Adrenal gland (tissue), 9 donors: ENCODE measurements at regions not wholly inside any gene's neighbourhood (a gene's known extent, or its start where the extent isn't known, plus 50 kb on each side); places are given as distances from the start of the nearest gene placed in this dataset.

ENCODE experiments used
- DNase-seq, 7 donors: peaks; one replicate each; pipeline ENCODE4 v3.0.0-alpha.2; 2019 to 2020
- H3K27ac ChIP-seq, 5 donors: fragments of 200-600 bp; sonication (generic) in 4 of 5; 1 replicate in 3 of 5; 2 replicates in 2 of 5; pipeline versions ENCODE4 v1.5.1 to v1.8.0; 2016 to 2020; ENCODE audit warnings: mild to moderate bottlenecking in 1 of 5
- H3K27me3 ChIP-seq: fragments of 200-600 bp; 2 replicates; pipeline ENCODE4 v1.8.0; 2021
- H3K36me3 ChIP-seq, 2 donors: fragments of 200-600 bp; replicated peaks in 1 of 2; 1 replicate in 1 of 2; 2 replicates in 1 of 2; pipeline versions ENCODE4 v1.5.1 to v1.8.0; 2018 to 2022
- H3K4me1 ChIP-seq, 2 donors: fragments of 200-600 bp; replicated peaks in 1 of 2; 1 replicate in 1 of 2; 2 replicates in 1 of 2; pipeline versions ENCODE4 v1.5.1 to v1.8.0; 2018 to 2021
- H3K4me3 ChIP-seq, 4 donors: fragments of 200-600 bp; sonication (generic) in 3 of 4; one replicate each; pipeline ENCODE4 v1.5.1; 2016 to 2018
- H3K9me3 ChIP-seq, 3 donors: fragments of 200-600 bp; sonication (generic) in 1 of 3; replicated peaks in 1 of 3; 1 replicate in 2 of 3; 2 replicates in 1 of 3; pipeline versions ENCODE4 v1.5.1 to v1.8.0; 2016 to 2021
- CTCF ChIP-seq, 6 experiments: fragments of 450-650 bp in 4 of 6; fragments of 200-600 bp in 2 of 6; sonication (generic) in 1 of 6; IDR thresholded peaks; 1 replicate in 5 of 6; 2 replicates in 1 of 6; pipeline versions ENCODE4 v1.5.1 to v1.8.0; 2016 to 2021; ENCODE audit warnings: antibody characterized with exemption in 6 of 6, mild to moderate bottlenecking in 2 of 6, moderate library complexity in 1 of 6
- POLR2A ChIP-seq, 2 donors: fragments of 450-650 bp; IDR thresholded peaks; one replicate each; pipeline ENCODE4 v1.6.1; 2017; ENCODE audit warnings: antibody characterized with exemption in 2 of 2, mild to moderate bottlenecking in 2 of 2, moderate library complexity in 1 of 2
- WGBS, 4 donors: extraction: QIAGEN DNeasy Blood & Tissue Kit in 2 of 4; methylation state at CpG; one replicate each; pipeline versions ENCODE4 v1.1.5 to v1.1.7; 2013 to 2017; 5-methylcytosine and 5-hydroxymethylcytosine counted together
- intact Hi-C, 2 donors: fragments of 100-400 bp; cut with DNase I; formaldehyde crosslinking; loops; one replicate each; pipeline versions ENCODE4 v1.14.1 to v1.15.0; 2022 to 2023
- donor health status: healthy with polysubstance abuse.
- donor health status: Bipolar disorder and iron deficiency.
- donor health status: DM: yes; HTN: yes; CAD: no.
- donor health status: DM: no; HTN: no; CAD: no.
- donor health status: DM: no; HTN: no; CAD: no.

- WGBS, 4 donors, result 80 to 94% (median 90%) methylated on average over 1 to 11 of the region's 11 CpGs
- intact Hi-C loops, result no loop called here
- Histone ChIP-seq H3K9me3 (no peaks in the 10 kb centered on the region), H3K27me3 (no peaks in the 10 kb centered on the region), H3K4me3 (no peak overlapping the region), H3K4me1 (no peaks in the 10 kb centered on the region), H3K36me3 (no peaks in the 10 kb centered on the region), H3K27ac (no peak overlapping the region)
- TF ChIP-seq POLR2A (IDR thresholded peaks at IDR 0.05) (no peak), CTCF (IDR thresholded peaks at IDR 0.05) (no peak)
- no peak for DNase-seq
Measured at GRCh38 chr4:4919927-4920326, 60.5 kb downstream of the MSX1 start.

GRCh38 chr4:4921077-4921476, 61.6 kb downstream of the MSX1 start:
- H3K4me3 ChIP-seq, result no peak overlapping the region
- intact Hi-C loops, result no loop called here

GRCh38 chr4:4922441-4922840, 63.0 kb downstream of the MSX1 start:
- intact Hi-C loops, result no loop called here
- H3K4me3 ChIP-seq, result no peak overlapping the region
- 64 to 92% (median 75%) methylated on average over 2 of the region's 2 CpGs for WGBS, 4 donors
- no peak for DNase-seq
- TF ChIP-seq POLR2A (IDR thresholded peaks at IDR 0.05) (no peak), CTCF (IDR thresholded peaks at IDR 0.05) (no peak)
- H3K4me1 ChIP-seq, result no peaks in the 10 kb centered on the region
- no peaks in the 10 kb centered on the region for H3K27me3 ChIP-seq
- no peaks in the 10 kb centered on the region for H3K9me3 ChIP-seq
- no peaks in the 10 kb centered on the region for H3K36me3 ChIP-seq
- H3K27ac ChIP-seq, result no peak overlapping the region

More at GRCh38 chr4:4921077-4921476, 61.6 kb downstream of the MSX1 start:
- Histone ChIP-seq H3K36me3 (no peaks in the 10 kb centered on the region), H3K9me3 (no peaks in the 10 kb centered on the region), H3K4me1 (no peaks in the 10 kb centered on the region), H3K27me3 (no peaks in the 10 kb centered on the region), H3K27ac (no peak overlapping the region)
- WGBS, 4 donors, result 82 to 96% (median 92%) methylated on average over 2 of the region's 2 CpGs
- DNase-seq, result no peak
- no peak for TF ChIP-seq POLR2A (IDR thresholded peaks at IDR 0.05)
- TF ChIP-seq CTCF (IDR thresholded peaks at IDR 0.05), result no peak

GRCh38 chr4:4923201-4923600, 63.7 kb downstream of the MSX1 start:
- intact Hi-C loops, result no loop called here
- Histone ChIP-seq H3K27me3 (no peaks in the 10 kb centered on the region), H3K36me3 (no peaks in the 10 kb centered on the region), H3K4me3 (no peak overlapping the region), H3K27ac (no peak overlapping the region), H3K9me3 (no peaks in the 10 kb centered on the region), H3K4me1 (no peaks in the 10 kb centered on the region)
- DNase-seq, result no peak
- WGBS, 4 donors, result 11 to 35% (median 23%) methylated on average over 1 of the region's 1 CpG
- TF ChIP-seq CTCF (IDR thresholded peaks at IDR 0.05) (no peak), POLR2A (IDR thresholded peaks at IDR 0.05) (no peak)
